ENCODE measurements at regions not wholly inside any gene's neighbourhood (a gene's known extent, or its start where the extent isn't known, plus 50 kb on each side); places are given as distances from the start of the nearest gene placed in this dataset.

DNA sequence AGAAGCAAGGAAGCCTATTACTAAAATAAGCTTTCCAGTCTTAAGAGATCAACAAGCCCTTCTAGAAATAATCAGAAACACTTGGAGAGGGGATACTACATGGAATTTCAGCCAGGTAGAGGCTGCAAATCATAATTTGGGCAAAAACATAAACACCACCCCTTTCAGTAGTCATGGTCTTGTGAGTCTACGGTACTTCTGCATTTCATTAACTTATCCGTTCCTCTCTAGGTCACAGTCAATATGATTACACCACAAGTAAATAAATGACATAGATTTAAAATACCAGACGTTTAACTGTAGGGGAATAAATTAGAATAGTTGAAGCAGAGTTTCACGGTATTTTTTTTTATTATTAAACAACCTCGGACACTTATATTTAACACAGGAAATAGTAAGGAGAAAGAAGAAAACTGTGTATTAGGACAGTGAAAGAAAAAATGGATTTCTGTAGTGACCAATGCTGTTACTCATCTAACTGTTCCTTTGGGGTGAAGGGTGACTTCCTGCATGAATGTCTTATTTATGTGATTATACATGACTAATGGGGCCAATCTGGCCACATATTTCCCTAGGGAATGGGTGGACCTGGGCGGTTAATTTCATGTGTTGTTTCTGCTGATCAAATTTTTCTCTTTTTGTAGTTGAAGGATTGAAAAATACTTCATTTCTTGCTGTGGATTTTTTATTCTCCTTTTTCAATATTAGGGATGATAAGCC lies 456.6 kb upstream of the UBE2E3 start:
- H2AFZ ChIP-seq (ENCODE audit: low read length): peak overlapping the region; percentile 18; the same call in 1 of the 2 replicates
- no peak for TF ChIP-seq EZH2 (IDR thresholded peaks at IDR 0.05; ENCODE audit: low read length, unreplicated experiment)
- no peak for TF ChIP-seq EZH2phosphoT487 (IDR thresholded peaks at IDR 0.05; ENCODE audit: borderline replicate concordance, low read length)
- H3F3A ChIP-seq (ENCODE audit: low read length, unreplicated experiment): no peaks in the 10 kb centered on the region
- no peaks in the 10 kb centered on the region for H3K79me2 ChIP-seq (ENCODE audit: low read length)
- DNase-seq (peak; percentile 94), ATAC-seq (peak; percentile 61)
- H4K20me1 ChIP-seq (ENCODE audit: low read length): no peaks in the 10 kb centered on the region
- ChIA-PET POLR2A (ENCODE audit: unreplicated experiment) (no interaction called here), CTCF (no interaction called here)
- peaks cover 59% of the 10 kb centered on the region for H3K4me1 ChIP-seq (ENCODE audit: insufficient read depth, low read length)
- peak overlapping the region; percentile 96 for H3K27ac ChIP-seq (ENCODE audit: low read length)
- no peaks in the 10 kb centered on the region for H3K27me3 ChIP-seq (ENCODE audit: low read length)
- no peaks in the 10 kb centered on the region for H3K9me2 ChIP-seq (replicated peaks; ENCODE audit: low read length)
- peak overlapping the region; percentile 80 for H3K9ac ChIP-seq (ENCODE audit: low read length)
- peak overlapping the region; percentile 36; the same call in 1 of the 2 replicates for H3K4me3 ChIP-seq (ENCODE audit: low read length)
- no peaks in the 10 kb centered on the region for H3K36me3 ChIP-seq (ENCODE audit: low read depth, low read length)
- no peaks in the 10 kb centered on the region for H3K9me3 ChIP-seq (ENCODE audit: low read length)
- intact Hi-C loops (cut with micrococcal nuclease): loop anchor here (1.0 to 5.0 kb wide), 4 partner anchors 51 to 554 kb away; no protein-coding TSS in a partner anchor
- TSS peak; percentile 47 for BruUV-seq (replicated peaks)
- H3K4me2 ChIP-seq (ENCODE audit: low read length): peak overlapping the region; percentile 76

DNA sequence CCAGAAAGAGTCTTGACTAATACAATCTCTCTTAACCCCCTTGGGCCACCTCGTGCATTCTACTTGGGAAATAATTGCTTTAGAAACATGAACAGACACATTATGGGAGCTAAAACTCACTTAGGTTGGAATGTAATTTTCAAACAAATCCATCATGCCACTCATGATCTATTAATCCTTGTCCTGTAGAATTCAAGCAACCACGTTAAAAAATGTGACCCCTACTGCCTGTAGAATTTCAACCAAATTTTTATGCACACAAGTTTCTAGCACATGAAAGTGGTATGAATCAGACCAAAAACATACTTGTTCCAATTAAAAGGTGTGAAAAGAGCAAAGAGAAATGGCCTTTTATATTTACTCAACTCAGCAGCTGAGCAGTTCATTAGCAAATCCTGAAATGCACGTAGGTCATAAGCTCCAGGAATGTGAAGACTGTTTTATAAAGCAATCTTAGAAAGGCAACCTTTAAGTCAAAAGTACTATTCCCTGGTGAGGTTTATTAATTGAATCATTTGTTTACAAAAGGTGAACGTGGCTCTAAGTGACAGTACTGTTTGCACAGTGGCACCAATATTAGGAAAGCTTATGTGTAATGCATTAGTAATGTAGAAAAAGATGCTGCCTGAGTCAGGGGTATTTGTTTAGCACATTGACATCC lies 459.4 kb upstream of the UBE2E3 start:
- TF ChIP-seq EZH2 (IDR thresholded peaks at IDR 0.05; ENCODE audit: low read length, unreplicated experiment): no peak
- TF ChIP-seq EZH2phosphoT487 (IDR thresholded peaks at IDR 0.05; ENCODE audit: borderline replicate concordance, low read length): no peak
- TF ChIP-seq, protein P1, sequence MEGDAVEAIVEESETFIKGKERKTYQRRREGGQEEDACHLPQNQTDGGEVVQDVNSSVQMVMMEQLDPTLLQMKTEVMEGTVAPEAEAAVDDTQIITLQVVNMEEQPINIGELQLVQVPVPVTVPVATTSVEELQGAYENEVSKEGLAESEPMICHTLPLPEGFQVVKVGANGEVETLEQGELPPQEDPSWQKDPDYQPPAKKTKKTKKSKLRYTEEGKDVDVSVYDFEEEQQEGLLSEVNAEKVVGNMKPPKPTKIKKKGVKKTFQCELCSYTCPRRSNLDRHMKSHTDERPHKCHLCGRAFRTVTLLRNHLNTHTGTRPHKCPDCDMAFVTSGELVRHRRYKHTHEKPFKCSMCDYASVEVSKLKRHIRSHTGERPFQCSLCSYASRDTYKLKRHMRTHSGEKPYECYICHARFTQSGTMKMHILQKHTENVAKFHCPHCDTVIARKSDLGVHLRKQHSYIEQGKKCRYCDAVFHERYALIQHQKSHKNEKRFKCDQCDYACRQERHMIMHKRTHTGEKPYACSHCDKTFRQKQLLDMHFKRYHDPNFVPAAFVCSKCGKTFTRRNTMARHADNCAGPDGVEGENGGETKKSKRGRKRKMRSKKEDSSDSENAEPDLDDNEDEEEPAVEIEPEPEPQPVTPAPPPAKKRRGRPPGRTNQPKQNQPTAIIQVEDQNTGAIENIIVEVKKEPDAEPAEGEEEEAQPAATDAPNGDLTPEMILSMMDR (conservative IDR thresholded peaks at IDR 0.05; ENCODE audit: low read depth, low read length): no peak
- Histone ChIP-seq H3K9ac (ENCODE audit: low read length) (peak overlapping the region; percentile 75), H3K27me3 (ENCODE audit: low read length) (no peaks in the 10 kb centered on the region), H3K79me2 (ENCODE audit: low read length) (no peaks in the 10 kb centered on the region), H2AFZ (ENCODE audit: low read length) (no peak overlapping the region), H3K9me3 (ENCODE audit: low read length) (no peaks in the 10 kb centered on the region), H3K4me3 (ENCODE audit: low read length) (peak overlapping the region; percentile 17; the same call in 1 of the 2 replicates), H3K4me2 (ENCODE audit: low read length) (peak overlapping the region; percentile 70), H3K27ac (ENCODE audit: low read length) (peak overlapping the region; percentile 96), H3K4me1 (ENCODE audit: insufficient read depth, low read length) (peaks cover 73% of the 10 kb centered on the region), H4K20me1 (ENCODE audit: low read length) (no peaks in the 10 kb centered on the region), H3F3A (ENCODE audit: low read length, unreplicated experiment) (no peaks in the 10 kb centered on the region), H3K9me2 (replicated peaks; ENCODE audit: low read length) (no peaks in the 10 kb centered on the region), H3K36me3 (ENCODE audit: low read depth, low read length) (no peaks in the 10 kb centered on the region)
- peak; percentile 70 for ATAC-seq
- peak; percentile 95 for DNase-seq
- intact Hi-C loops (cut with micrococcal nuclease): loop anchor here (1.0 to 5.0 kb wide), 11 partner anchors 32 to 556 kb away; no protein-coding TSS in a partner anchor
- POLR2A ChIA-PET (ENCODE audit: unreplicated experiment): no interaction called here
- CTCF ChIA-PET: interaction anchor here (0.5 to 2.1 kb wide), 5 partner anchors 280 to 1194 kb away, joined by 3 to 12 read pairs (median 7); partner anchors contain the start of gene UBE2E3
- TSS peak; percentile 23 for BruUV-seq (replicated peaks)

DNA sequence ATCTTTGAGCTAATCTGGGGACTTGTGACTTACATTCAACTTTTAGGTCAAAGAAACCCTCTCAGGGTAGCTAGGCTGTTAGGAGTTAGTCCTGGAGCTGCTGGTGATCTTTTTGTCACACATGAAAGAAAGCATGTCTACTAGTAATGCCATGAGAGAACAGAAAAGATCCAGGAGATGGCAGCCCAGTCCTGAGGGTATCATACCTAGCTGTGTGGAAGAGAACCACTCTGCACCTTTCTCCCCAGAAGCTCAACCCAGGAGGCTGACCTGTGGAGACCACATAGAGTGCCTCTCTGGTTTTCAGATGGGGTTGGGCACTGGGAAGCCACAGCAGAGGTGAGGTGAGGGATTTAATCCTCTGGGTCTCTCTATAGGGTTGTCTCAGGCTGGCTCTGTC lies 460.2 kb upstream of the UBE2E3 start:
- H3K36me3 ChIP-seq (ENCODE audit: low read depth, low read length): no peaks in the 10 kb centered on the region
- peaks cover 73% of the 10 kb centered on the region for H3K4me1 ChIP-seq (ENCODE audit: insufficient read depth, low read length)
- H4K20me1 ChIP-seq (ENCODE audit: low read length): no peaks in the 10 kb centered on the region
- CTCF ChIA-PET: interaction anchor here (0.7 to 2.1 kb wide), 8 partner anchors 208 to 538 kb away, joined by 3 to 12 read pairs (median 5); partner anchors contain the start of gene UBE2E3
- no TSS peak for BruUV-seq (replicated peaks)
- intact Hi-C loops (cut with micrococcal nuclease): loop anchor here (2.0 to 5.0 kb wide), 6 partner anchors 33 to 557 kb away; no protein-coding TSS in a partner anchor
- peak overlapping the region; percentile 96 for H3K27ac ChIP-seq (ENCODE audit: low read length)
- H3K9ac ChIP-seq (ENCODE audit: low read length): peak overlapping the region; percentile 70
- peak; percentile 56 for DNase-seq
- no peak overlapping the region for H2AFZ ChIP-seq (ENCODE audit: low read length)
- POLR2A ChIA-PET (ENCODE audit: unreplicated experiment): interaction anchor here (0.5 to 0.6 kb wide), 3 partner anchors 397 to 461 kb away, joined by 6 to 8 read pairs (median 6); no protein-coding TSS in a partner anchor
- H3K4me2 ChIP-seq (ENCODE audit: low read length): peak overlapping the region; percentile 70
- no peaks in the 10 kb centered on the region for H3K9me2 ChIP-seq (replicated peaks; ENCODE audit: low read length)
- ATAC-seq: peak; percentile 32
- TF ChIP-seq, protein P1 (conservative IDR thresholded peaks at IDR 0.05; ENCODE audit: low read depth, low read length): peak; percentile 52
- TF ChIP-seq EZH2phosphoT487 (IDR thresholded peaks at IDR 0.05; ENCODE audit: borderline replicate concordance, low read length): no peak
- H3F3A ChIP-seq (ENCODE audit: low read length, unreplicated experiment): no peaks in the 10 kb centered on the region
- H3K27me3 ChIP-seq (ENCODE audit: low read length): no peaks in the 10 kb centered on the region
- H3K79me2 ChIP-seq (ENCODE audit: low read length): no peaks in the 10 kb centered on the region
- no peak overlapping the region for H3K4me3 ChIP-seq (ENCODE audit: low read length)
- H3K9me3 ChIP-seq (ENCODE audit: low read length): no peaks in the 10 kb centered on the region
